ENCODE measurements at regions not wholly inside any gene's neighbourhood (a gene's known extent, or its start where the extent isn't known, plus 50 kb on each side); places are given as distances from the start of the nearest gene placed in this dataset.
"Not testable (repeated sequence)": the region's sequence is repeated elsewhere in the genome, so short reads cannot be mapped to it uniquely, and the experiment has no call there.

DNA sequence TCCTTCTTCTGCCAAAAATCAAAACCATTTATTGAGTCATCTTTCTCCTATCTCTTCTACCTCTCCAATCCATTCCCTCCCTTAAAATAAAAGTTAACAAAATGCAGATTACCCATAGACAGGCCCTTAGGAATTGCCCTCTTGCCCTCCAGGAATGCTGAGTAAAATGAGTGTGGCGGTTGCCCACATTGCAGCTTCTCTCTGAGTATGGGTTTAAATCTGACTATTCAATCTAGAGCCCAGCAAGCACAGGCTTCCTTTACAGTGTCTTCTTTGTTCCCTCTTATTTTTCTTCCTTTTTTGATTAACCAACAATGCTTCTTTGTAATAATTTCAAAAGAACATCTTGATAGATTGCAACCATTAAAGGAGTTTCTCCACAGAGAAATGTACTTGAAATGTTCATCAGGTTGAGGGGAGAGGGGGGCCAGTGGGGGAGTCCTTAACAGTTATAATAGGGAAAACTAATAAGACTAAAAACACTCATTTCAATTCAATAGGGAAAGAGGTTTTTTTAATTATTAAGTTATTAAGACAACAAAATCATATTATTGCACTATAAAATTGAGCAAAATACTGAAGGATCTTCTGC lies 135.3 kb upstream of the LMCD1 start:
- no peak for DNase-seq

DNA sequence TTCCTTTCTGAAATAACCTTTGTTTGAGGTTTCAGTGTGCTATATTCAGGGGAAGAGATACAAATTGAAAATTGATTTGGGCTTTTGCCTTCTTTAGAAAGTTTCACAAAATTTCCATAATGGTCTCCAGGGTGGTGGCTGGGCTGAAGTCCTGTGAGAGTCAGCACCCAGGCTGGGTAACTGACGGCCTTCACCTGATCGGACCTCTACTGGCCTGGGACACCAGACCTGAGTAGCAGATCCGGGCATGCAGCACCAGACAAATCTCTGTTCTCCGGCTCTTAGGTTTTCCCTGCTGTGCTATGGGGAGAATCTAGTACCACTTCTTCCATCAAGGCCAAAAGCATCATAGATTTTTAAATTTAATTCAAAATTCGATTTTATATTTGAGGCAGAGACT lies 133.0 kb upstream of the LMCD1 start:
- DNase-seq = no peak

DNA sequence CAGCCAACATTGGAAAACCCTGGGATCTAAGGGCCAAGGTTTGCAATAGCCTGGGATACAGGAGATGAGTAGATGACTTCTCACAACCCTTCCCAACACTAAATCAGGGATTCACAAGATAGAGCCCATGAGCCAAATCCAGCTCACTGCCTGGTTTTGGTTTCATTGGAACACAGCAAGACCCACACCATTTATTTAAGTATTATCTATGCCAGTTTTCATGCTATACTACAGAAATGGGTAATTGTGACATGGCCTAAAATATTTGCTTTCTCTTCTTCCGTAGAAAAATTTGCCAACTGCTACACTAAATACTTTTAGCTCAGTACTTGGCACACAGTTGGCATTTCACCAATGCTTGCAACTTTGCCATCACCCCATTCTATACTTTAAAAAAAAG lies 132.0 kb upstream of the LMCD1 start:
- DNase-seq = no peak

DNA sequence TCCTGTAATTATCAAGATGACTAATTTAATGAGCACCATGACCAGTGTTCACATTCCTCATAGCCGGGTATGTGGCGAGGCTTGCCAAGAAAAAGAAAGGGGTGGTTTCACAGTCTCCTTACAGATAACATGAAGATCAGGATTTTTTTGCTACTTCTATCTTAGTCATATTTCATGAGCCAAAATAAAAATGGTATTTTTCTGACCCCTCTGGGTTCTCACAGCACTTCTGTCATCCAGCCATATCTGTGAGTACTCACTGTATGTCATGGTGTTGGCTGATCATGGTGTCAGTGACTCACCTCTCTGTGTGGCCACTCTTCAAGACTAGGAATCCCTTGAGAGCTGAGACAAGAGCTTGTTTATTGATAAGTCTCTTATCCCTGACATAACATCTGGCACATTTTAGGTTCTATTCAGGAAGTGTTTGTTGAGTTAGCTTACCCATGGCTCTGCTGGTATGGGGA lies 130.5 kb upstream of the LMCD1 start:
- no peak for DNase-seq

DNA sequence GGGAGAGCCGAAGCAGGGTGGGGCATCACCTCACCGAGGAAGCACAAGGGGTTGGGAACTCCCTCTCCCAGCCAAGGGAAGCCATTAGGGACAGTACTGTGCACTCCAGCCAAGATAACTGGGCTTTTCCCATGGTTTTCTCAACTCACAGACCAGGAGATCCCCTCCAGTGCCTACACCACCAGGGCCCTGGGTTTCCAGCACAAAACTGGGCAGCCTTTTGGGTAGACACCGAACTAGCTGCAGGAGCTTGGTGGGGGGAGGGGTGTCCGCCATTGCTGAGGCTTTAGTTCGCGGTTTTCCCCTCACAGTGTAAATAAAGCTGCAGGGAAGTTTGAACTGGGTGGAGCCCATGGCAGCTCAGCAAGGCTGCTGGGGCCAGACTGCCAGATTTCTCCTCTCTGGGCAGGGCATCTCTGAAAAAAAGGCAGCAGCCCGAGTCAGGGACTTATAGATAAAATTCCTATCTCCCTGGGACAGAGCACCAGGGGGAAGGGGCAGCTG lies 129.6 kb upstream of the LMCD1 start:
- DNase-seq = no peak

DNA sequence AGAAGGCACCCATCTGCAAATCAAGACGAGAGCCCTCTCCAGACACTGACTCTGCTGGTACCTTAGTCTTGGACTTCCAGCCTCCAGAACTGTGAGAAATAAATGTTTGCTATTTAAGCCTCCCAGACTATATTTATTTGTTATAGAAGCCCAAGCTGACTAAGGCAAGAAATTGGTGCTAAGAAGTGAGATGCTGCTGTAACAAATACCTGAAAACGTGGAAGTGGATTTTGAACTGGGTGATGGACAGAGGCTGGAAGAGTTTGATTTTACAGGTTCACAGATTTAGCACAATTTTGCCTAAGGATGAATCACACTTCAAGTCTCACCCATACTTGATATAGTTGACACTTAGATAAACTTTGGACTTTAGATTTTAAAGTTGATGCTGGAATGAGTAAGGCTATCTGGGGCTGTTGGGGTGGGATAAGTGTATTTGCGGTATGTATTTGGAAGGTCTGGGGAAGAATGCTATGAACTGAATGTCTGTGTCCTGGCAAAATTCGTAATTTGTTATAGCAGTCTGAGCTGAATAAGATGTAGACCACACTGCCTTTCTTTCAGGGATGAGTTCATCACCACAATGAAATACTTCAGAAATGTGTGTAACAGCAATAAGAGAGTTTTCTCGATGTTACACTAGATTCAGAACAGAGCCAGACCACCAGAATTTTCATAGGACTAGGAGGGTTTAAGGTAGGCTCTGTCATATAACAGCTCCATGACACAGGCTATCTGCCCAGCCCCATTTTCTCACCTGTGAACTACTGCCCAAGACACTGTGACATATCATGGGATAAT lies 120.5 kb upstream of the LMCD1 start:
- DNase-seq = no peak

DNA sequence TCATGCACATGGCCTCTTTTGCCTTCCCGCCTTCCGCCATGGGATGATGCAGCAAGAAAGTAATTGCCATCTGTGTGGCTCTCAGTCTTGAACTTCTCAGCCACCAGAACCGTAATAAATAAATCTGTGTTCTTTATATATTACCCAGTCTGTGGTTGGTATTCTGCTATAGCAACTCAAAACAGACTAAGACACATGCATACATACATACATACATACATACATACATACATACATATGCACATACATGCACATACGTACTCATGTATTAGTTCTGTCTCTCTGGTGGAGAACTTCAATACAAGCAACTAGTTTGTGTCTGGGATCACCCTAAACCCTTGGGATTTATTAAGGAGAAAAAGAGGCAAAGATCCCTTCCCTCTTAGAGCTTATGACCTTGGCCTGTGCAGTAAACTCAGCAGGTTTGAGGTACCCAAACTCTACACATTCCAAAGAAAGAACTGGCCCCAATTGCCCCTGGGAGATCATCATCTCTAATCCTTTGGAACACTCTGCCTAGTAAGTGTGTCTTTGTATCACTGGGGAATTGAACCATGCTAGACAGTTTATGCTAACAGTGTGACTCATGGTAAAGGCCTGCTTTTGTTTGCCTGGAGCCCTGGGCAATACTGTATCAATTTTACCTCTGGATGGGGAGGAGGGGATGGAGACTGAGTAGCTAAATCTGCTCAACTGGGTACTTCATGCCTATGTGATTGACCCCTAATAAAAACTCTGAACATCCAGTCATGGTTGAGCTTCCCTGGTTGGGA lies 115.6 kb upstream of the LMCD1 start:
- no peak for DNase-seq

DNA sequence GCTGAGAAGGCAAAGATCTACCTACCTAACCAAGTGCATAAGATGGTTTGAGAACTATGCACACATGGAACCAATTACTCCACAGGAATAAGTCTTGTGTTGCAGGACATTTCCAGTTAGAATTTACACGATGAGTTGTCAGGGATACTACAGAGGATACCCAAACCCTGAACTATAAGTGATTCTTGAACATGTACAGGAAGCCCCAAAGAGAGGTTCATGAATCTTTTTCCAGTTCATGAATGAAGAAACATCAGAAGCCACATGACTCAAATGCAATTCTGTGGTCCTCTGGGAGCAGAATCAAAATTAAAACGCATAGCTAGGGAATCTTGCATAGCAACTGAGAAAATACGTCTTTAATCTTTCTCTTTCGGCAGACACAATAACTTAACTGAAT lies 114.1 kb upstream of the LMCD1 start:
- DNase-seq = no peak

DNA sequence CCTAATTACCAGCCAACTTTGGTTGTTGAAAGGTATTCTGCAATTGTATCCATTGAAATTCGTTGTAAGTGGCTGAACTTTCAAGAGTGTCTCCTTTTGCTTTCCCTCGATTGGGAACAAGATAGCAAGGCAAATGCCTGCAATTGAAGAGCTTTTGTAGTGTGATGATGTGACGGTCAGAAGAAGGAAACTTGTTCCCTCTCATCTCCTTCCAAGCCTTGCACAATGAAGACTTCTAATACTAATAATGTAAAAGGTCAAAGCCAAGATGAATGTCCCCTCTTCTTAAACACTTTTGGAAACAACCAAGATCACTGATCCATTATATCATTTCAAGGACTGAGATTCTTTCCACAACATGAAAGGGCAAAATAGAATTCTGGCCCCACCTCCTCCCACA lies 101.9 kb upstream of the LMCD1 start:
- no peak for DNase-seq

DNA sequence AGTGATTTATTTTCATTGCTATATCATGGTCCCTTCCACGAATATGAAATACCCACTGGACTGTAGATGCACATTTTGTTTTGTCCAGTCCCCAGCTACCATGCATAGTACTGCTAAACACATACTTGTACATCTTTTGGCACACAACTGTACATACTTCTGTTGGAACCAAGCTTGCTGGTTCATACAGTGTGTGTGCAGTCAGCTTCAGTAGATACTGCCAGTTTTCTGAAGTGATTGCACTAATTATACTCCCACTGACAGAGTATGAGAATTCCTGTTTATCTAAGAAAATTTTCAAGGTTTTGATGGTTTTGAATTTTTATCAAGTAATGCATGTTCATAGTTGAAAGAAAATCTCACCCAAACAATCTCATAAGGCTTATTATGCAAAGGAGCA lies 100.7 kb upstream of the LMCD1 start:
- no peak for DNase-seq

DNA sequence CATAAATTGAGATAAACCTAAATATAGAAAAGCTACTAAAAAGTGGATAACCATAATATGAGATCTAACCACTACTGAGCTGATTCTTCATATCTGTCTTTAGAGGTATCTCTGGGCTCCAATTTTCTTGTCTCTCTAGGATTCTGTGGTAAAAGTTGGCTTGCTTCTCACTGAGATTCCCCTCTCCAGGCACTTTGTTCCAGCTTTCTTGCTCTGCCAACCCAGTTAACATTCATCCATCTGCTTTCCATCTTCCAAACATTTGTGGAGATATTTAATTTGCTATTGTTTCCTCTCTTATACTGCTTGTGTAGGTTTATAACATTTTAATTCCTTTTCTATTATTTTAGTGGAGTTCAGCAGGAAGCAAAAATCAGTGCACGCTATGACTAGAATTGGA lies 97.6 kb upstream of the LMCD1 start:
- no peak for DNase-seq

DNA sequence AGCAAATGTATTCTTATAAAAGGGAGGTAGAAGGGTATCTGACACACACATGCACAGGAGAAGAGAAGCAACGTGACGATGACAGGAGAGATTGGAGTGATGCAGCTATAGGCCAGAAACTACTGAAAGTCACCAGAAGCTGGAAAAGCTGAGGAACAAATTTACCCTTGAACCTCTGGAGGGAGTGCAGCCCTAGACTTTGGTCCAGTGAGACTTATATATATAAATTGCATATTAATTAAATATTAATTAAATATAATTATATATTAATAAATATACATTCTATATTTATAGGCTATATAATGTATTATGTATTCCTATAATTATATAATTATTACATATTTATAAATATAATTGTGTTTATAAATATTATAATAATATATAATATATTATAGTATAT lies 96.5 kb upstream of the LMCD1 start:
- no peak for DNase-seq

DNA sequence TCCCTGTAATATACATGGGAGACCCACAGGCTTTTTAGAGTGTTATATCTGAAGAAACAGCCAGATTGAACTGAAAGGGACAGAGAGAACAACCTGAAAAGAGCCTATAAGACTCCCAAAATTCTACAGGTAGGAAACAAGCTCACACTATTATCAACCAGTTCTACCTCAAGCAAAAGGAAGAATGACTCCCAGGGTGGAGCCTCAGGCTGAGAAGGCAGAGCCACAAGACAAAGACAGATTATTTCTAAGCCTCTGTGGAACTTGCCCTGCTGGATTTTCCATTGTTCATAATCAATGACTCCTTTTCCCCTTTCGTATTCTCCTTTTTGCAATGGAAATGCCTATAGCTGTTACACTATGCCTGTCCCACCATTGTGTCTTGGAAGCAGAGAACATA lies 95.1 kb upstream of the LMCD1 start:
- DNase-seq = no peak

DNA sequence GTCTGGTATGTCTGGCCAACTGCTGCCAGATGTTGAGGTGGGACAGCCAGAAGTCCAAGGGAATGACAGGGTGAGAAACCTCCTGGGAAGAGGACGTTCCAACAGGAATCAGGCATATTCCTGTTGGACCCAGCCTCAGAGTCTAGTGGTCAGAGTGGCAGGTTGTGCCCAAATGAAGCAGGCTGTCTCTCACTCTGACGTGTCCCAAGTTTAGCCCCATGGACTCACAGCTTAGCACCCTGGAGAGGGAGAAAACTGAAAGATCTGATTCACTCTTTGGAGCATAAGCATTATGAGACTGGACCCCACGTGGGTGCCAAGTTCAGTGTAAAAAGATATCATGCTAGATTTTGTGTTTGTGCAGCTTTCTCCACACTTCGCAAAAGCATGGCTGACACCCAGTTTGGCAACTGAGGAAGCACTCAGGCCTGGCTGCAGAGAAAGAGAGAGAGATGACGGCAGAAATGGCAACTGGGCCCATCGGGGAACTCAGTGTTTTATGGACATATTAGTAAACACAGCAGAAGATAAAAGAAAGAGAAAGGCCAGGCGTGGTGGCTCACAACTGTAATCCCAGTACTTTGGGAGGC lies 88.2 kb upstream of the LMCD1 start:
- DNase-seq = no peak

DNA sequence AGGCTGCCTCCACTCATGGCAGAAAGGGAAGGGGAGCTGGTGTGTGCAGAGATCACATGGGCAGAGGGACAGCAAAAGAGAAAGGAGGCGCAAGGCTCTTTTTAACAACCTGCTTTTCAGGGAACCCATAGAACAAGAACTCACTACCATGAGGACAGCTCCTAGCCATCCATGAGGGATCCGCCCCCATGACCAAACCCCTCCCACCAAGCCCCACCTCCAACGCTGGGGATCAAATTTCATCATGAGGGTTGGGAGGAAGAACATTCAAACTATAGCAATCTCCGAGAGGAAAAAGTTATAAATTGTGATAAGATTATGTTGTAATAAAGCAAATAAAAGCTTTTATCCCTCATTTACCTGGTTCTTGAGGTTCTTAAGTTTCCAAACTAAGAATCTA lies 84.7 kb upstream of the LMCD1 start:
- DNase-seq = no peak

DNA sequence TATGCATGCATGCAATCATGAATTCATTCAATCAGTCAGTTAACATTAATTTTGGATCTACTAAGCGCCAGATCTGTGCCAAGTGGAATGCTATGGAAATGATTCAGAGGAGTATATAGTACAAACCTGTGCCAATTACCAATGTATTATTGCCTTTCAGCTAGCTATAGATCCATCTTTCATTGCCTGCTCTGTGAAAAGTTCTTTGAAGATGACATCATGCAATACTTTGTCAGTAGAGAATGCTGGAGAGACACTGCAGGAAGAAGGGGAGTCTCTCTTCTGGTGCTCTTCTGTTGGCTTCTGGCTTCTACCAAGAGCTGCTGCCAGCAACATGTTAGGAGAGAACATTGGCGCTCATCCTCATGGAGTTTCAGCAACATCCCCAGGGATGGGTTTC lies 81.0 kb upstream of the LMCD1 start:
- DNase-seq = no peak

DNA sequence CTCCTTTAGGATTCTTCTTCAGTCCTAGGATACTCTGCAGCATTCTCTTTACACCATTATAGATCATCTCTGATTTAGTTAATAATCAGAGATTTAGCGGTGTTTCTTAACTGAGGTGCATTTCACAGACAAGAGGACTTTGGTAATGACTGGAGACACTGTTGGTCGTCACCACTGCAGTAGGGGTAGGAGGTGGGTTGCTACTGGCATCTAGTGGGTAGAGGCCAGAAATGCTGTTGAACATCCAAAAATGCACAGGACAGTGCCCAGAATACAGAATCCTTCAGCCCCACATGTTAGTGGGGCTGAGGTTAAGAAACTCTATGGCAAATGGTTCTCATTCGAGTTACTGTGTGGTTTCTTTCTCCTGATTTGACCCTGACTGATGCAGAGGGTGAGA lies 80.4 kb upstream of the LMCD1 start:
- no peak for DNase-seq

DNA sequence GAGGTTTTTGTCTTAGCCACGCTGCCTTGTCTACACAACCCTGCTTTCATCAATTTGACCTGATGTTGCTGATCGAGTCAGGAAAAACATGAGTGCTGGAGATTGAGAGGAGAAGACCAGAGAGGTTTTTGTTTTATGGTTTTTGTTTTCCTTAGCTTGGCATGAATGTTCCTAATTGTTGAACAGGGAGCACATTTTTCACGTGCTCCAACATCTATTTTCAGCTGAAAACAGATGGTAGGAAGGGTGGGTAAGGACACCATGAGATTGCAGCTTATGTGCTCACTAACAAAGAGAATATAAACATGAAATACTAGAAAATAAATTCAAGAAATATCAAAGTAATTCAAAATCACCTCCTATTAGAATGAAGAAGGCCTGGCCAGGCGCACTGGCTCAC lies 79.9 kb upstream of the LMCD1 start:
- no peak for DNase-seq

DNA sequence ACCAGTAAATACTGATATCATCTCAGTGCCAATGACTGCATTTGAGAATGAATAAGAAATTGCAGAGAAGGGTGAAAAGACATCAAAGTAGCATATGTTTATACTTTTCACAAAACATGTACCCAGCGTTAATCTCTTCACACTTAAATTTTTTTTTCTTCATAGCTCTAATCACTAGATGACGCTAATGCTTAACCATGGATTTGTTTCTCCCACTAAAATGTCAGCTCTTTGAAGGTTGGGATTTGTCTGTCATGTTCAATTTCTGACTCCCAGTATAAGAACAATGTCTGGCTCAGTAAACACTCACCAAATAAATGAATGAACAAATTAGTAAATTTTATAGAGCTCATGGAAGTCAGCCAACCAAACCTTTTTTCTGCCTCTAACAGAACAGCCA lies 78.3 kb upstream of the LMCD1 start:
- DNase-seq = no peak

DNA sequence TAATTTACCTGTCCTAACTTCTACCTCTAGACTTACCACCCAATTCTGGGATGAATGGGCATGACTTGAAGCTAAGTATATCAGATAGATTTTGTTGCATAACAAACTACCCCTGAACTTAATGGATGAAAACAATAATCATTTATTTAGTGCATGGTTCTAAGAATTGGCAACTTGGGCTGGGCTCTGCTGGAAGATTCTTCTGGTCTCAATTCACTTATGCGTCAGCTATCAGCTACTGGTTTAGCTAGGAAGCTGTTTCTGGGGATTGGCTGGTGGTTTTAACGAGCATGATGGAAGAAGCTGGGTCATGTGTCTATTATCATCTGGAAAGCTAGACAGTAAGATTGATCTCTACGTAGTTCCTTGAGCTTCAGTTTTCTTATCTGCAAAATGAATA lies 77.3 kb upstream of the LMCD1 start:
- no peak for DNase-seq

DNA sequence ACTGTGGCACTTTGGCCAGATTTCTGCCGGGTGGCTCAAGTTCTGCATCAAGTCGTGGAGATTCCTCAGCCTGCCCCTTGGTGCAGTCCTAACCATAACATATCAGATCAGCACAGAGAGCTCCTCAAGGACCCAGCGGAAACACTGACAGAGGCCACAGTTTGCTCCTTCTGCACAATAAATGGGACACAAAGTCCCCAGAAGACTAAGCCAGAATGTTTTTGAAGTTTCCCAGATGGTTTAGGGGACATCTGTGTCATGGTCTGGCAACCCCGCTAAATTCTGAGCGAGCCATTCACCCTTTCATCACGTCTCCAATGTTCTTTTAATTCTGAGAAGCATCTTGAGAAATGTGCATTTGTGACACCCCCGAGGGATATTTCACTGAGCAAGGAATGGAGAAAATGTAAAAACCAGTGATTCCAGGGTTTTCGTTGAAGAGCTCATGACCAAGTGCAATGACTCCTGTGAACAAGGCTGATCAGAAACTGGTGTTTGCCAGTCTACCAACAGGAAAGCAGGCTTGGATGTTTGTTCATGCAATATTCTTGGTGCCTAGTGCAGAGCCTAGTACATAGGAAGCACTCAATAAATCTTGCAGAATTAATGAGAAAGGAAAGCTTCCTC lies 64.8 kb upstream of the LMCD1 start:
- no peak for DNase-seq

DNA sequence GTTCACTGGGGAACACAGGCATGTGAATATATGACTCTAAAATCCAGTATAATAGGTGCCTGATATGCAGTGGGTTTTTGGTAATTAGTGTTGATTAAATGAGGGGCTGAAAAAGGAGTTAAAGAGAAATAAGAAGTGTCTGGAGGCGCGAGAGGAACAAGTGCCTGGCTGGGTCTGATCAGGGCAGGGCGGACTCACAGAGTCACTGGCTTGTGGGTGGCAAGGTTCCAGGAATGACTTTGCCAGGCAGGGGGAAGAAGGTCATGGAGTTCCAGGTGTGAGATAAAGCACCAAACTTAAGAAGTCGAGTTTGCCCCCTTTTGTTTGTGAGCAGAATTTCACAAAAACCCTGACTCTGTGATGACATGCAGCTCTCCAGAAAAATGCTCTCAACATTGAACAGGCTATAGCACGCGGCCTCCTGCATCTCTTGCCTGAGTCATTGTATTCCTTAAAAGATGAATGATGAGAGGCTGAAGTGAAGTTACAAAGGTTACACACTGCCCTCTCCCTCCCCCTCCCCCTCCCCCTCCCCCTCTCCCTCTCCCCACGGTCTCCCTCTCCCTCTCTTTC lies 63.0 kb upstream of the LMCD1 start:
- DNase-seq = no peak

DNA sequence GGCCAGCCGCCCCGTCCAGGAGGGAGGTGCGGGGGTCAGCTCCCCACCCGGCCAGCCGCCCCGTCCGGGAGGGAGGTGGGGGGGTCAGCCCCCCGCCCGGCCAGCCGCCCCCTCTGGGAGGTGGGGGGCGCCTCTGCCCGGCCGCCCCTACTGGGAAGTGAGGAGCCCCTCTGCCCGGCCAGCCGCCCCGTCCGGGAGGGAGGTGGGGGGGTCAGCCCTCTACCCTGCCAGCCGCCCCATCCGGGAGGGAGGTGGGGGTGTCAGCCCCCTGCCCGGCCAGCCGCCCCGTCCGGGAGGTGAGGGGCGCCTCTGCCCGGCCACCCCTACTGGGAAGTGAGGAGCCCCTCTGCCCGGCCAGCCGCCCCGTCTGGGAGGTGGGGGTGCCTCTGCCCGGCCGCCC lies 61.5 kb upstream of the LMCD1 start:
- not testable (repeated sequence) for DNase-seq
